RWPE1 (cell line): ENCODE measurements at regions not wholly inside any gene's neighbourhood (a gene's known extent, or its start where the extent isn't known, plus 50 kb on each side); places are given as distances from the start of the nearest gene placed in this dataset.

ENCODE experiments used
- CTCF ChIA-PET: fragments of 350-600 bp; sonication (Branson Sonifier 250); formaldehyde crosslinking; extraction: SDS; loops from one replicate; lab custom pipeline; 2021; lab: Yijun Ruan, JAX
- POLR2A ChIA-PET: fragments of 400-600 bp; formaldehyde crosslinking; extraction: SDS; loops from one replicate; lab custom pipeline; 2020; ENCODE audit warnings: antibody characterized with exemption; ENCODE audit not compliant: low non-redundant PET; lab: Yijun Ruan, JAX
- DNase-seq: peaks from one replicate; pipeline ENCODE4 v3.0.0; 2012; ENCODE audit warnings: low spot score
- H3K27ac ChIP-seq: fragments of 450-650 bp; 2 replicates; pipeline ENCODE4 v1.5.1; 2017
- CTCF ChIP-seq: fragments of 450-650 bp; conservative IDR thresholded peaks from 2 replicates; pipeline ENCODE4 v1.5.1; 2017; ENCODE audit warnings: low read depth, mild to moderate bottlenecking

- TF ChIP-seq CTCF: no peak
Measured at GRCh38 chr10:130648807-130649206, 512.6 kb downstream of the GLRX3 start.

GRCh38 chr10:130652544-130652943, 516.4 kb downstream of the GLRX3 start:
- peak; percentile 42 for DNase-seq
- no peak for TF ChIP-seq CTCF
- ChIA-PET POLR2A (no interaction called here), CTCF (no interaction called here)
- H3K27ac ChIP-seq: no peak overlapping the region

More at GRCh38 chr10:130648807-130649206, 512.6 kb downstream of the GLRX3 start:
- CTCF ChIA-PET: interaction anchor here (0.7 kb wide), 1 partner anchor 10 kb away, joined by 3 read pairs; no protein-coding TSS in a partner anchor
- no peak overlapping the region for H3K27ac ChIP-seq
- DNase-seq: no peak
- POLR2A ChIA-PET: no interaction called here

GRCh38 chr10:130652964-130653578, 516.9 kb downstream of the GLRX3 start:
- CTCF ChIA-PET: interaction anchor here (0.6 kb wide), 1 partner anchor 122 kb away, joined by 3 read pairs; no protein-coding TSS in a partner anchor
- POLR2A ChIA-PET: no interaction called here
- TF ChIP-seq CTCF: no peak
- H3K27ac ChIP-seq: no peak overlapping the region
- no peak for DNase-seq

GRCh38 chr10:130654726-130655125, 518.5 kb downstream of the GLRX3 start:
- ChIA-PET POLR2A (no interaction called here), CTCF (no interaction called here)
- DNase-seq: no peak
- TF ChIP-seq CTCF: no peak
- H3K27ac ChIP-seq: no peak overlapping the region

GRCh38 chr10:130655313-130656186, 519.4 kb downstream of the GLRX3 start:
- POLR2A ChIA-PET: no interaction called here

More at GRCh38 chr10:130655313-130656186, 519.4 kb downstream of the GLRX3 start:
- CTCF ChIA-PET: no interaction called here
- no peak overlapping the region for H3K27ac ChIP-seq
- TF ChIP-seq CTCF: no peak
- DNase-seq: no peak
